Osteoblast (primary cell): ENCODE measurements at regions not wholly inside any gene's neighbourhood (a gene's known extent, or its start where the extent isn't known, plus 50 kb on each side); places are given as distances from the start of the nearest gene placed in this dataset.

Experiments
- DNase-seq: peaks from one replicate; pipeline ENCODE4 v3.0.0; 2011; ENCODE audit warnings: low spot score, mixed read lengths; ENCODE audit not compliant: insufficient read length; ENCODE audit errors: missing footprints
- H2AFZ ChIP-seq: 2 replicates; pipeline ENCODE4 v1.6.0; 2011; ENCODE audit warnings: mild to moderate bottlenecking, low read length
- H3K27ac ChIP-seq: 2 replicates; pipeline ENCODE4 v1.5.1; 2011; ENCODE audit warnings: mild to moderate bottlenecking, low read depth, low read length, moderate library complexity
- H3K27me3 ChIP-seq: 2 replicates; pipeline ENCODE4 v1.6.0; 2012; ENCODE audit warnings: mild to moderate bottlenecking, control low read depth, inconsistent platforms, low read length, moderate library complexity; ENCODE audit not compliant: insufficient read depth
- H3K36me3 ChIP-seq: 2 replicates; pipeline ENCODE4 v1.5.1; 2011; ENCODE audit warnings: mild to moderate bottlenecking, low read length, control low read depth, moderate library complexity; ENCODE audit not compliant: insufficient read depth
- H3K4me1 ChIP-seq: 2 replicates; pipeline ENCODE4 v1.5.1; 2011; ENCODE audit warnings: mild to moderate bottlenecking, low read length, control low read depth, moderate library complexity; ENCODE audit not compliant: insufficient read depth
- H3K4me2 ChIP-seq: 2 replicates; pipeline ENCODE4 v1.6.0; 2011; ENCODE audit warnings: mild to moderate bottlenecking, low read length; ENCODE audit not compliant: insufficient read depth
- H3K4me3 ChIP-seq: fragments of 200-600 bp; sonication (generic); 3 replicates; pipeline ENCODE4 v1.5.1; 2012; ENCODE audit warnings: mild to moderate bottlenecking, low read length, inconsistent platforms; ENCODE audit not compliant: insufficient read depth
- H3K79me2 ChIP-seq: 2 replicates; pipeline ENCODE4 v1.6.0; 2012; ENCODE audit warnings: mild to moderate bottlenecking, low read length, control low read depth, inconsistent platforms; ENCODE audit not compliant: insufficient read depth
- H3K9me3 ChIP-seq: 2 replicates; pipeline ENCODE4 v1.5.1; 2011; ENCODE audit warnings: low read depth, low read length, control low read depth
- H4K20me1 ChIP-seq: 2 replicates; pipeline ENCODE4 v1.6.0; 2012; ENCODE audit warnings: mild to moderate bottlenecking, low read length, control low read depth; ENCODE audit not compliant: insufficient read depth
- TF ChIP-seq, protein P1 (sequence below): IDR thresholded peaks from 2 replicates; pipeline ENCODE4 v1.5.1; 2011; ENCODE audit warnings: mild to moderate bottlenecking, low read depth, low read length, moderate library complexity; ENCODE audit errors: extremely low read depth

DNA sequence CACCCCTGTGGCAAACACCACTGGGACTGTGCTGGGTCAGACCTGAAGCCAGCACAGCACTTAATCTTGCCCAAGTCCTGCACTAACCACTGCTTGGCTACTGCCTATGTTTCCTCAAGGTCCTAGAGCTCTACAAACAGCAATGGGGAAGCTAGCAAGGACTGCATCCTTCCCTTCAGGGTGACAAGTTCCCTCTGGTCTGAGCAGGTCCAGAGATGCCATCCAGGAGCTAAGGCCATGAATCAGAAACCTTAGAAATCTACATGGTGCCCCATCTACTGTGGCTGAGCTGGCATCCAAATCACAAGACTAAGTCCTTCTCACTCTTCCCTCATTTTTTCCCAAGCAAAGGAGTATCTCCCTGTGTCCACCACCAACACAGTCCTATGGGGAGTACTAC lies 239.7 kb upstream of the UGT8 start:
- H2AFZ ChIP-seq: no peak overlapping the region
- no peak overlapping the region for H3K27ac ChIP-seq
- no peaks in the 10 kb centered on the region for H3K9me3 ChIP-seq
- no peaks in the 10 kb centered on the region for H3K27me3 ChIP-seq
- DNase-seq: no peak
- H3K79me2 ChIP-seq: no peaks in the 10 kb centered on the region
- no peaks in the 10 kb centered on the region for H3K36me3 ChIP-seq
- no peaks in the 10 kb centered on the region for H4K20me1 ChIP-seq
- peaks cover 6% of the 10 kb centered on the region for H3K4me1 ChIP-seq
- TF ChIP-seq, protein P1, sequence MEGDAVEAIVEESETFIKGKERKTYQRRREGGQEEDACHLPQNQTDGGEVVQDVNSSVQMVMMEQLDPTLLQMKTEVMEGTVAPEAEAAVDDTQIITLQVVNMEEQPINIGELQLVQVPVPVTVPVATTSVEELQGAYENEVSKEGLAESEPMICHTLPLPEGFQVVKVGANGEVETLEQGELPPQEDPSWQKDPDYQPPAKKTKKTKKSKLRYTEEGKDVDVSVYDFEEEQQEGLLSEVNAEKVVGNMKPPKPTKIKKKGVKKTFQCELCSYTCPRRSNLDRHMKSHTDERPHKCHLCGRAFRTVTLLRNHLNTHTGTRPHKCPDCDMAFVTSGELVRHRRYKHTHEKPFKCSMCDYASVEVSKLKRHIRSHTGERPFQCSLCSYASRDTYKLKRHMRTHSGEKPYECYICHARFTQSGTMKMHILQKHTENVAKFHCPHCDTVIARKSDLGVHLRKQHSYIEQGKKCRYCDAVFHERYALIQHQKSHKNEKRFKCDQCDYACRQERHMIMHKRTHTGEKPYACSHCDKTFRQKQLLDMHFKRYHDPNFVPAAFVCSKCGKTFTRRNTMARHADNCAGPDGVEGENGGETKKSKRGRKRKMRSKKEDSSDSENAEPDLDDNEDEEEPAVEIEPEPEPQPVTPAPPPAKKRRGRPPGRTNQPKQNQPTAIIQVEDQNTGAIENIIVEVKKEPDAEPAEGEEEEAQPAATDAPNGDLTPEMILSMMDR: no peak
- no peak overlapping the region for H3K4me3 ChIP-seq
- H3K4me2 ChIP-seq: no peak overlapping the region

DNA sequence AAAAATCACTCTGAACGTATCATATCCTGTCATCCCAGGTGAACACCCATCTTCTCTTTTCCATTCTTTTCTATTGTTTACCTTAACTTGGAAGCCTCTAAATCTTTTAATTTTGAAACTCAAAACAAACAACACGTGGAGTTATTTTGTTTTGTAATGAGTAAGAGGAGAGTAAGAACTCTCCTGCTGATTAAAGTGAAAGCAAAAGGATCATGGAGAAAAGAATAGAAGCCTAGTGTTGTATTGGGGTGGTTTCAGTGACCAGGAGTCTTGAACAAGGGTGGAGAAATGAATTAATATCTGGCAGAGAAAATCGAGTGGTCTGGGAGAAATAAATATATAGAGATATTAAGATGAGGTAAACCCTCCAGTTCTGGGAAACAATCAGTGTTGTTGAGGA lies 237.4 kb upstream of the UGT8 start:
- TF ChIP-seq, protein P1: no peak
- H2AFZ ChIP-seq: peak overlapping the region; percentile 17
- H3K36me3 ChIP-seq: no peaks in the 10 kb centered on the region
- no peaks in the 10 kb centered on the region for H3K79me2 ChIP-seq
- no peaks in the 10 kb centered on the region for H3K9me3 ChIP-seq
- H3K4me1 ChIP-seq: peaks cover 23% of the 10 kb centered on the region
- H3K4me3 ChIP-seq: peak overlapping the region; percentile 43
- H3K4me2 ChIP-seq: peak overlapping the region; percentile 58
- no peaks in the 10 kb centered on the region for H4K20me1 ChIP-seq
- H3K27me3 ChIP-seq: no peaks in the 10 kb centered on the region
- DNase-seq: no peak
- no peak overlapping the region for H3K27ac ChIP-seq

DNA sequence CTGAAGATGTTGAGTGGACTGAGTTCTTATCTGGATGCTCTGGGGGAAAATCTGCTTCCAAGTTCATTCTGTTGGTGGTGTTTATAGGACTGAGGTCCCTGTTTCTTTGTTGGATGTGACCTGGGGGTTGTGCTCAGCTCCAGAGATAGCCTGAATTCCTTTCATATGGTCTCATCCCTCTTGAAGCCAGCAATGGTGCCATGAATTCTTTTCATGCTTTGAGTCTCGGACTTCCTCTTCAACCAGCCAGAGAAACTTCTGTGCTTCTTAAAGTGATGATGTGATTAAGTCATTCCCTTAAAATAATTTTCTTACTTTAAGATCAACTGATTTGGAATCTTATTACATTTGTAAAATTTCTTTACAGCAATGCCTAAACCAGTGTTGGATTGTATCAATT lies 233.8 kb upstream of the UGT8 start:
- H3K27me3 ChIP-seq: no peaks in the 10 kb centered on the region
- no peaks in the 10 kb centered on the region for H3K36me3 ChIP-seq
- H3K9me3 ChIP-seq: no peaks in the 10 kb centered on the region
- peaks cover 31% of the 10 kb centered on the region for H3K4me1 ChIP-seq
- peak overlapping the region; percentile 76 for H3K27ac ChIP-seq
- no peaks in the 10 kb centered on the region for H3K79me2 ChIP-seq
- H2AFZ ChIP-seq: peak overlapping the region; percentile 60
- H3K4me3 ChIP-seq: peak overlapping the region; percentile 48
- TF ChIP-seq, protein P1: no peak
- DNase-seq: no peak
- no peaks in the 10 kb centered on the region for H4K20me1 ChIP-seq
- peak overlapping the region; percentile 56 for H3K4me2 ChIP-seq

DNA sequence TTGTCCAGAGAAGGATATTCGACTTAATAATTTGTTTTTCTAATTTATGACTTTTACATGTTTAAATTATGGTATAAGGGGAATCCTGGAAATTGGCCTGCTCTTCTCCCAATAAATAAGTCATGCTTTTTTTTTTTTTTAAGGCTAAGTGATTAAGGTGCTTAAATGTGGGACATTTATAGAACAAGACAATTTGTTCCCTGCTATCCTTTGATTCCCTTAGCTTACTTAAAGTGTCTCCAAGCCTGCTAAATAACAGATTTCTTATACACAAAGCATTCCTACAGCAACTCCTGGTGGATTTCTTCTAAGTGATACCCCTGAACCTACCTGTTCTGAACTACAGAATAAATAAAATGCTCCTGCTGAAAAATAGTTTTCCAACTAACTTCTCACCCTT lies 233.0 kb upstream of the UGT8 start:
- Histone ChIP-seq H3K79me2 (no peaks in the 10 kb centered on the region), H3K4me2 (no peak overlapping the region), H3K9me3 (no peaks in the 10 kb centered on the region), H2AFZ (no peak overlapping the region), H3K4me1 (peaks cover 31% of the 10 kb centered on the region), H4K20me1 (no peaks in the 10 kb centered on the region), H3K4me3 (no peak overlapping the region), H3K27me3 (no peaks in the 10 kb centered on the region), H3K36me3 (no peaks in the 10 kb centered on the region), H3K27ac (peak overlapping the region; percentile 76)
- TF ChIP-seq, protein P1: no peak
- DNase-seq: no peak
